ENCODE measurements at regions not wholly inside any gene's neighbourhood (a gene's known extent, or its start where the extent isn't known, plus 50 kb on each side); places are given as distances from the start of the nearest gene placed in this dataset.

- Histone ChIP-seq H3K4me3 (no peak overlapping the region), H3K4me1 (peaks cover 0 to 3% (median 0%) of the 10 kb centered on the region in 4 donors), H3K36me3 (no peaks in the 10 kb centered on the region), H3K27me3 (peaks cover 0 to 34% (median 0%) of the 10 kb centered on the region in 4 donors), H3K27ac (replicated peaks in 1 of 4) (no peak overlapping the region), H3K9me3 (no peaks in the 10 kb centered on the region)
- intact Hi-C loops (cut with DNase I), result no loop called here
- WGBS, result 90% methylated on average over 8 of the region's 8 CpGs
- no peak for DNase-seq (ENCODE audit: extremely low spot score)
- no peak for TF ChIP-seq EP300 (IDR thresholded peaks at IDR 0.05)
- TF ChIP-seq POLR2A (IDR thresholded peaks at IDR 0.05; ENCODE audit: low read depth), result no peak
- TF ChIP-seq POLR2AphosphoS5 (IDR thresholded peaks at IDR 0.05), result no peak
- TF ChIP-seq, protein P1, sequence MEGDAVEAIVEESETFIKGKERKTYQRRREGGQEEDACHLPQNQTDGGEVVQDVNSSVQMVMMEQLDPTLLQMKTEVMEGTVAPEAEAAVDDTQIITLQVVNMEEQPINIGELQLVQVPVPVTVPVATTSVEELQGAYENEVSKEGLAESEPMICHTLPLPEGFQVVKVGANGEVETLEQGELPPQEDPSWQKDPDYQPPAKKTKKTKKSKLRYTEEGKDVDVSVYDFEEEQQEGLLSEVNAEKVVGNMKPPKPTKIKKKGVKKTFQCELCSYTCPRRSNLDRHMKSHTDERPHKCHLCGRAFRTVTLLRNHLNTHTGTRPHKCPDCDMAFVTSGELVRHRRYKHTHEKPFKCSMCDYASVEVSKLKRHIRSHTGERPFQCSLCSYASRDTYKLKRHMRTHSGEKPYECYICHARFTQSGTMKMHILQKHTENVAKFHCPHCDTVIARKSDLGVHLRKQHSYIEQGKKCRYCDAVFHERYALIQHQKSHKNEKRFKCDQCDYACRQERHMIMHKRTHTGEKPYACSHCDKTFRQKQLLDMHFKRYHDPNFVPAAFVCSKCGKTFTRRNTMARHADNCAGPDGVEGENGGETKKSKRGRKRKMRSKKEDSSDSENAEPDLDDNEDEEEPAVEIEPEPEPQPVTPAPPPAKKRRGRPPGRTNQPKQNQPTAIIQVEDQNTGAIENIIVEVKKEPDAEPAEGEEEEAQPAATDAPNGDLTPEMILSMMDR (IDR thresholded peaks at IDR 0.05), result no peak
Observed at GRCh38 chr7:26508481-26508880, 216.8 kb downstream of the SNX10 start.

DNA sequence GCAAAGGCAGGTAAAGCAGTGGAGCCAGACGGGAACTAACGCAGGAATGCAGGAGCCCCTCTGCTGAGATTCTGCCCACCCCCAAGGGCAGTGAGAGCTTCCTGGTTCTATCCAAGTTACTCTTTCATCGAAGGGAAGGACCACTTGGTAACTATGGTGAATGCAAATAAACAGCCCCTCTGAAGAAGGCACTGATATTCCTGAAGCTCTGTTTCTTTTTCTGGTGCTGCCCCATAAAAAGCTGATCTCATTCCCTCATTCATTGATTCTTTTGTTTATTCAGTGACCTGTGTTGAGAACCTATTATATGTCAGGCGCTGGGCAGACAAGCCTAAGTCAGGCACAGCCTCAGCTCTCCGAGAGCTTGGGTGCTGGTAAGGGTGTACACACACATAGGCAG lies 217.3 kb downstream of the SNX10 start:
- H3K27me3 ChIP-seq, result peaks cover 0 to 39% (median 0%) of the 10 kb centered on the region in 4 donors
- no peak for DNase-seq (ENCODE audit: extremely low spot score)
- TF ChIP-seq POLR2A (IDR thresholded peaks at IDR 0.05; ENCODE audit: low read depth), result no peak
- TF ChIP-seq, protein P1 (IDR thresholded peaks at IDR 0.05), result no peak
- no peak for TF ChIP-seq POLR2AphosphoS5 (IDR thresholded peaks at IDR 0.05)
- TF ChIP-seq EP300 (IDR thresholded peaks at IDR 0.05), result no peak
- H3K4me3 ChIP-seq, result no peak overlapping the region
- H3K9me3 ChIP-seq, result no peaks in the 10 kb centered on the region
- WGBS, result 68% methylated on average over 5 of the region's 5 CpGs
- H3K36me3 ChIP-seq, result no peaks in the 10 kb centered on the region
- no peak overlapping the region for H3K27ac ChIP-seq (replicated peaks in 1 of 4)
- peaks cover 0 to 3% (median 0%) of the 10 kb centered on the region in 4 donors for H3K4me1 ChIP-seq
- intact Hi-C loops (cut with DNase I), result no loop called here

DNA sequence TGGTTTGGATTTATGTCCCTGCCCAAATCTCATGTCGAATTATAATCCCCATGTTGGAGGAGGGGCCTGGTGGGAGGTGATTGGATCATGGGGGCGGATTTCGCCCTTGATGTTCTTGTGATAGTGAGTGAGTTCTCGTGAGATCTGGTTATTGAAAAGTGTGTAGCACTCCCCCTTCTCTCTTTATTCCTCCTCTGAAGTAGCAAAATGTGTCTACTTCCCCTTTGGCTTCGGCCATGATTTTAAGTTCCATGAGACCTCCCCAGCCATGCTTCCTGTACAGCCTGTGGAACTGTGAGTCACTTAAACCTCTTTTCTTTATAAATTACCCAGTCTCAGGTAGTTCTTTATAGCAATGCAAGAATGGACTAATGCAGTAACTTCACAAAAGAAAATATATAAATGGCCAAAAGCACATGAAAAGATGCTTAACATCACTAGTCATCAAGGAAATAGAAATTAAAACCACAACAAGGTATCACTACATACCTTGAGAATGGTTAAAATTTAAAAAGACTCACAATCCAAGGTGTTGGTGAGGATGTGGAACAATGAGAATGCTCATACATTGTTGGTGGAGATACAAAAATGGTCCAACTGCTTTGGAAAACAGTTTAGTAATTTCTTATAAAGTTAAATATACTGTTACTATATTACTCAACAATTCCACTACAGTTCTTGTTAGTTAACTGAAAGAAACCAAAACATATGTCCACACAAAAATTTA lies 218.7 kb downstream of the SNX10 start:
- Histone ChIP-seq H3K27ac (replicated peaks in 1 of 4) (no peak overlapping the region), H3K27me3 (peaks cover 0 to 32% (median 0%) of the 10 kb centered on the region in 4 donors), H3K36me3 (no peaks in the 10 kb centered on the region), H3K4me3 (no peak overlapping the region), H3K4me1 (peaks cover 0 to 3% (median 0%) of the 10 kb centered on the region in 4 donors), H3K9me3 (no peaks in the 10 kb centered on the region)
- intact Hi-C loops (cut with DNase I), result no loop called here
- no peak for DNase-seq (ENCODE audit: extremely low spot score)
- TF ChIP-seq, protein P1 (IDR thresholded peaks at IDR 0.05), result no peak
- no peak for TF ChIP-seq EP300 (IDR thresholded peaks at IDR 0.05)
- no peak for TF ChIP-seq POLR2A (IDR thresholded peaks at IDR 0.05; ENCODE audit: low read depth)
- no peak for TF ChIP-seq POLR2AphosphoS5 (IDR thresholded peaks at IDR 0.05)
- WGBS, result 83% methylated on average over 5 of the region's 5 CpGs

DNA sequence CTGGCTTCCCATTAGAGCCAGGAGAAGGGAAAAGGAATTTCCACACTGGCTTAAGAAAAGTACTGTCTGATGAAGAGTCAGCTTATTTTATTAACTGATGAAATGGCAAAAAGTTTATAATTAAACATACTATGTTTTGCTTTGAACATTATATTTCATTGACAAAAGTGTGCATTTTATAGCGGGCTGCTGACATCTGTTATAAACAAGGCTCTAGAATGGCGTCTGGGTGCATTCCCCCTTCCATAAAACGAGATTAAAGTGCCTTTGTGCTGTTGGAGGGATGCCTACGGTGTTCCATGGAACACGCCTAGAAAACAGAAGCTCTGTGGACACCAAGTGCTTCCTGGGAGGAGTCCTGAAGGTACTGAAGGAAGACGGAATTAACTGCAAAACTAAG lies 220.2 kb downstream of the SNX10 start:
- Histone ChIP-seq H3K27ac (replicated peaks in 1 of 4) (no peak overlapping the region), H3K9me3 (no peaks in the 10 kb centered on the region), H3K36me3 (no peaks in the 10 kb centered on the region), H3K4me1 (peaks cover 0 to 3% (median 0%) of the 10 kb centered on the region in 4 donors), H3K27me3 (peaks cover 0 to 21% (median 0%) of the 10 kb centered on the region in 4 donors), H3K4me3 (no peak overlapping the region)
- WGBS, result 28% methylated on average over 6 of the region's 6 CpGs
- DNase-seq (ENCODE audit: extremely low spot score), result no peak
- intact Hi-C loops (cut with DNase I), result no loop called here
- TF ChIP-seq POLR2A (IDR thresholded peaks at IDR 0.05; ENCODE audit: low read depth), result no peak
- no peak for TF ChIP-seq POLR2AphosphoS5 (IDR thresholded peaks at IDR 0.05)
- no peak for TF ChIP-seq EP300 (IDR thresholded peaks at IDR 0.05)
- TF ChIP-seq, protein P1 (IDR thresholded peaks at IDR 0.05), result no peak

Data from esophagus muscularis mucosa (tissue), 4 donors.